ENCODE measurements at regions not wholly inside any gene's neighbourhood (a gene's known extent, or its start where the extent isn't known, plus 50 kb on each side); places are given as distances from the start of the nearest gene placed in this dataset.
"Not testable (repeated sequence)": the region's sequence is repeated elsewhere in the genome, so short reads cannot be mapped to it uniquely, and the experiment has no call there.

- Histone ChIP-seq H3K4me2 (no peak overlapping the region), H3K36me3 (no peaks in the 10 kb centered on the region), H3K4me3 (no peak overlapping the region), H3K27me3 (no peaks in the 10 kb centered on the region), H4K20me1 (no peaks in the 10 kb centered on the region), H3K4me1 (peaks cover 0 to 3% (median 0%) of the 10 kb centered on the region in 10 experiments; a peak in 1 of 20 replicates), H3K9me3 (replicated peaks in 1 of 11) (peaks cover 16 to 22% (median 18%) of the 10 kb centered on the region in 11 experiments), H3K9ac (no peak overlapping the region), H3K27ac (no peak overlapping the region)
- no peak for TF ChIP-seq Cebpa-rat (IDR thresholded peaks at IDR 0.05)
Observed at GRCh38 chr1:164092603-164093353, 466.2 kb upstream of the PBX1 start.

DNA sequence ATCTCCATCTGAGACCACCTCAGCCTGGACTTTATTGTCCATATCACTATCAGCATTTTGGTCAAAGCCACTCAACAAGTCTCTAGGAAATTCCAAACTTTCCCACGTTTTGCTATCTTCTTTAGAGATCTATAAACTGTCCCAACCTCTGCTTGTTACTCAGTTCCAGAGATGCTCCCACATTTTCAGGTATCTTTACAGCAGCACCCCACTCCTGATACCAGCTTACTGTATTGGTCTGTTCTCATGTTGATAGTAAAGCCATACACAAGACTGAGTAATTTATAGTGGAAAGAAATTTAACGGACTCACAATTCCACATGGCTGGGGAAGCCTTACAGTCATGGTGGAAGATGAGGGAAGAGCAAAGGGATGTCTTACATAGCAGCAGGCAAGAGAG lies 465.4 kb upstream of the PBX1 start:
- Histone ChIP-seq H3K9me3 (replicated peaks in 1 of 11) (peaks cover 16 to 22% (median 18%) of the 10 kb centered on the region in 11 experiments), H3K27ac (no peak overlapping the region), H3K4me2 (no peak overlapping the region), H3K4me3 (no peak overlapping the region), H3K36me3 (no peaks in the 10 kb centered on the region), H3K9ac (no peak overlapping the region), H4K20me1 (no peaks in the 10 kb centered on the region), H3K27me3 (no peaks in the 10 kb centered on the region), H3K4me1 (no peaks in the 10 kb centered on the region)
- no peak for TF ChIP-seq Cebpa-rat (IDR thresholded peaks at IDR 0.05)

- H3K4me1 ChIP-seq = no peaks in the 10 kb centered on the region
- H3K9me3 ChIP-seq (replicated peaks in 1 of 11) = no peaks in the 10 kb centered on the region
- no peak overlapping the region for H3K27ac ChIP-seq
- no peak for TF ChIP-seq Cebpa-rat (IDR thresholded peaks at IDR 0.05)
- no peaks in the 10 kb centered on the region for H4K20me1 ChIP-seq
- no peaks in the 10 kb centered on the region for H3K36me3 ChIP-seq
- H3K27me3 ChIP-seq = no peaks in the 10 kb centered on the region
- H3K4me3 ChIP-seq = no peak overlapping the region
- no peak overlapping the region for H3K9ac ChIP-seq
- no peak overlapping the region for H3K4me2 ChIP-seq
Observed at GRCh38 chr1:164101802-164102201, 457.2 kb upstream of the PBX1 start.

DNA sequence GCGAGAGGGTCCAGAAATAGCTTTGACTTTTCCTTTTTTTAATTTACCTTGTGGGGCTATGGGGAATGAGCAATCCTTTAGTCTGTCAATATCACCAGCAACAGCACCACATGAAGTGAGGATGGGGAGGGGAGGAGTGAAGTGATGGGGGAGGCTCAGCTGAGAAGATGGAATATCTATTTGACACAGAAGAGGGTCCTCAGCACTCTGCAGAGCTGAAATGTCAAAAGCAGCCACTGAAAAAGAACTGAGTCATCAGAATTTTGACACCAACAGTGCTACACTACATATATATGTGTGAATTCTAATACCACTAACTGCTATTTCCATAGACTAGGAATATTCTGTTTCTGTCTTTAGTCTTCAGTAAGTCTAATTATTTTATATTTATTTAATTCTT lies 427.0 kb upstream of the PBX1 start:
- H3K27me3 ChIP-seq = no peaks in the 10 kb centered on the region
- no peak overlapping the region for H3K9ac ChIP-seq
- no peak for TF ChIP-seq Cebpa-rat (IDR thresholded peaks at IDR 0.05)
- no peak overlapping the region for H3K4me3 ChIP-seq
- H3K27ac ChIP-seq = no peak overlapping the region
- no peaks in the 10 kb centered on the region for H4K20me1 ChIP-seq
- H3K4me2 ChIP-seq = no peak overlapping the region
- H3K9me3 ChIP-seq (replicated peaks in 1 of 11) = peaks cover 0 to under 1% (median 0%) of the 10 kb centered on the region in 11 experiments; a peak in 1 of 22 replicates
- H3K36me3 ChIP-seq = no peaks in the 10 kb centered on the region
- no peaks in the 10 kb centered on the region for H3K4me1 ChIP-seq

GRCh38 chr1:164137273-164137925 lies 421.6 kb upstream of the PBX1 start:
- Histone ChIP-seq H3K36me3 (no peaks in the 10 kb centered on the region), H3K9me3 (replicated peaks in 1 of 11) (no peaks in the 10 kb centered on the region), H3K4me1 (no peaks in the 10 kb centered on the region), H3K4me2 (no peak overlapping the region), H3K27me3 (no peaks in the 10 kb centered on the region), H4K20me1 (no peaks in the 10 kb centered on the region), H3K4me3 (no peak overlapping the region), H3K27ac (no peak overlapping the region), H3K9ac (no peak overlapping the region)
- no peak for TF ChIP-seq Cebpa-rat (IDR thresholded peaks at IDR 0.05)

- H3K36me3 ChIP-seq = no peaks in the 10 kb centered on the region
- H3K9me3 ChIP-seq (replicated peaks in 1 of 11) = no peaks in the 10 kb centered on the region
- no peaks in the 10 kb centered on the region for H3K4me1 ChIP-seq
Observed at GRCh38 chr1:164141797-164142196, 417.2 kb upstream of the PBX1 start.

GRCh38 chr1:164154622-164155021 lies 404.4 kb upstream of the PBX1 start:
- Histone ChIP-seq H3K36me3 (no peaks in the 10 kb centered on the region), H3K27me3 (no peaks in the 10 kb centered on the region), H3K4me3 (no peak overlapping the region), H3K9me3 (replicated peaks in 1 of 11) (no peaks in the 10 kb centered on the region), H3K4me2 (no peak overlapping the region), H3K9ac (no peak overlapping the region), H4K20me1 (no peaks in the 10 kb centered on the region), H3K27ac (no peak overlapping the region), H3K4me1 (no peaks in the 10 kb centered on the region)
- no peak for TF ChIP-seq Cebpa-rat (IDR thresholded peaks at IDR 0.05)

More at GRCh38 chr1:164141797-164142196, 417.2 kb upstream of the PBX1 start:
- Histone ChIP-seq H3K4me3 (no peak overlapping the region), H4K20me1 (no peaks in the 10 kb centered on the region), H3K4me2 (no peak overlapping the region), H3K27ac (no peak overlapping the region), H3K9ac (no peak overlapping the region), H3K27me3 (no peaks in the 10 kb centered on the region)
- no peak for TF ChIP-seq Cebpa-rat (IDR thresholded peaks at IDR 0.05)

DNA sequence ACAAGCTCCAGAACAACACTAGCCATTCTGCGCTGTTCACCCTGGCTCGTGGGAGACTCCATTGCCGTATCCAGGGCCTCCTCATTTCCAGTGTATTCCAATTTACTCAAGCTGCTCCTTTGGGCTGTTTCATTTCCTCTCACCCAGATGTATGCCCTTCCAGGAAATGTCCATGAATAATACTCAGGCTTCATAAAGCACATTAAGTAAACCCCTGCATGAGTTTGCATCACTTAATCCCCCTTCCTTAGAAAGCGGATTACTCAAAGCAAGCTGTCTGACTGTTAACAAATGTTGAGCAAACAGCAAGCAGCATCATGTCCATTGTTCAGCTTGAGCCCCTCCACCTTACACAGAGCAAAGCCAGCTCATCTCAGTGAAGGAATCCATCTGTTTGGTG lies 403.6 kb upstream of the PBX1 start:
- no peak for TF ChIP-seq Cebpa-rat (IDR thresholded peaks at IDR 0.05)
- Histone ChIP-seq H3K36me3 (no peaks in the 10 kb centered on the region), H3K27ac (no peak overlapping the region), H3K9me3 (replicated peaks in 1 of 11) (no peaks in the 10 kb centered on the region), H3K27me3 (no peaks in the 10 kb centered on the region), H3K4me2 (no peak overlapping the region), H3K9ac (no peak overlapping the region), H3K4me3 (no peak overlapping the region), H4K20me1 (no peaks in the 10 kb centered on the region), H3K4me1 (no peaks in the 10 kb centered on the region)

DNA sequence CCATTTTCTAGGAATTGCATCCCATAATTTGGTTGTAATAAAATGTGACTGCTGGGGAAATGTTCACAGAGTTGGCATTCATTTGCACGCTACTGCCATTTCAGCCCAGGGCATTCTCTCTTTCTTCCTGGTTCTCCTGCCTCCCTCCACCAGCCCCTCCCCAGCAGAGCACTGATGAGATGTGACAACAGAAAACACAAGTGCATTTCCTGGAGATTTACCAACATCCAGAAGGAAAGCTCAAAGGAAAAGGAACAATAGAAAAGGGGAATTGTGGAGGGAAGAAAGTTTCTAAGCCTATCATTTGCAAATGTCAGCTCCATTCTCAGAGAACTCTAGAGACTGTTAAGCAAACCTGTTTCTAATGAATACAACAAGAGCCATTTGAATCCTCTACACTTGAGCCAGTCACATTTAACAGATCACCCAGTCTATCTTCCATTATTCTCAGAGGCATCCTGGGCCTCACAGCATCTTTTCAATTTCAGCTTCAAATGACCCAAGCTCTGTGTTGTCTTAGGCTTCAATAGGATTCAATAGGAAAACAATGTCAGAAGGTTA lies 395.6 kb upstream of the PBX1 start:
- Histone ChIP-seq H3K27me3 (no peaks in the 10 kb centered on the region), H3K4me1 (no peaks in the 10 kb centered on the region), H3K4me3 (no peak overlapping the region), H3K9me3 (replicated peaks in 1 of 11) (no peaks in the 10 kb centered on the region), H3K27ac (no peak overlapping the region), H3K36me3 (no peaks in the 10 kb centered on the region), H4K20me1 (no peaks in the 10 kb centered on the region), H3K9ac (no peak overlapping the region), H3K4me2 (no peak overlapping the region)
- no peak for TF ChIP-seq Cebpa-rat (IDR thresholded peaks at IDR 0.05)

DNA sequence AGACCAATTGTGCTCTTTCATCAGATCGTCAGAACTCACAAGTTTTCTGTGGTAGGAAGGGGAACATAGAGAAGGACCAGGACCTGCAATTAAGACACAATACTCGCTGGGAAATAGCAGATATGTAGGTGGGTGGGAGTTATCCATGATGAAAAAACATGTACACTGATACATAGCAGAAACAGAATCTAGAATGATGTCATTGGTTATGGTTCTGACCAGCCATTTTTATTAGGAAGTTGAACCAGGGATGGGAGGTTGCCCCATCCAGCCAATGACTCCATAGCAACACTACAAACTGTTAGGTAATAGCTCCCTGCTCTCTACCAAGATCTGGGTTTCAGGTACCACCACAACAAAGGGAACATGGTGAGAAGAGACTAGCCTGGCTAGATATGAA lies 393.5 kb upstream of the PBX1 start:
- H3K4me3 ChIP-seq = no peak overlapping the region

DNA sequence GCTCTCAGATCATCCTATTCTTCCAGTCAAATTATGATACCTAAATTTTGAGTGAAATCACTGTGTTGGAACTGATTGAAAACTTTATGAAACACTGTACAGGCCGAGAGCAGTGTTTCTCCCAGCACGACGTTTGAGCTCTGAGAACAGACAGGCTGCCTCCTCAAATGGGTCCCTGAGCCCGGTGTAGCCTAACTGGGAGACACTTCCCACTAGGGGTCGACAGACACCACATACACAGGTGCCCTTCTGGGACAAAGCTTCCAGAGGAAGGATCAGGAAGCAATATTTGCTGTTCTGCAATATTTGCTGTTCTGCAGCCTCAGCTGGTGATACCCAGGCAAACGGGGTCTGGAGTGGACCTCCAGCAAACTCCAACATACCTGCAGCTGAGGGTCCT lies 392.5 kb upstream of the PBX1 start:
- H3K4me1 ChIP-seq; H3K36me3 ChIP-seq; H3K4me2 ChIP-seq; H3K9me3 ChIP-seq (replicated peaks in 1 of 11); H3K4me3 ChIP-seq; H3K27me3 ChIP-seq; H3K27ac ChIP-seq; H3K9ac ChIP-seq; H4K20me1 ChIP-seq: not testable (repeated sequence)

More for the DNA sequence above, 393.5 kb upstream of the PBX1 start:
- Histone ChIP-seq H3K9ac (no peak overlapping the region), H4K20me1 (no peaks in the 10 kb centered on the region), H3K36me3 (no peaks in the 10 kb centered on the region), H3K27me3 (no peaks in the 10 kb centered on the region), H3K4me2 (no peak overlapping the region), H3K27ac (no peak overlapping the region), H3K9me3 (replicated peaks in 1 of 11) (no peaks in the 10 kb centered on the region), H3K4me1 (no peaks in the 10 kb centered on the region)
- no peak for TF ChIP-seq Cebpa-rat (IDR thresholded peaks at IDR 0.05)
